Mucosa of gallbladder (tissue), 1 donor: ENCODE measurements at regions not wholly inside any gene's neighbourhood (a gene's known extent, or its start where the extent isn't known, plus 50 kb on each side); places are given as distances from the start of the nearest gene placed in this dataset.

ENCODE experiments used
- DNase-seq: peaks from one replicate; pipeline ENCODE4 v3.0.0-alpha.2; 2020; ENCODE audit warnings: low spot score
- donor health status: DM: no; HTN: no; CAD: no.

GRCh38 chr1:177789956-177790355 is 179.9 kb downstream of the SEC16B start:
- DNase-seq: no peak

DNA sequence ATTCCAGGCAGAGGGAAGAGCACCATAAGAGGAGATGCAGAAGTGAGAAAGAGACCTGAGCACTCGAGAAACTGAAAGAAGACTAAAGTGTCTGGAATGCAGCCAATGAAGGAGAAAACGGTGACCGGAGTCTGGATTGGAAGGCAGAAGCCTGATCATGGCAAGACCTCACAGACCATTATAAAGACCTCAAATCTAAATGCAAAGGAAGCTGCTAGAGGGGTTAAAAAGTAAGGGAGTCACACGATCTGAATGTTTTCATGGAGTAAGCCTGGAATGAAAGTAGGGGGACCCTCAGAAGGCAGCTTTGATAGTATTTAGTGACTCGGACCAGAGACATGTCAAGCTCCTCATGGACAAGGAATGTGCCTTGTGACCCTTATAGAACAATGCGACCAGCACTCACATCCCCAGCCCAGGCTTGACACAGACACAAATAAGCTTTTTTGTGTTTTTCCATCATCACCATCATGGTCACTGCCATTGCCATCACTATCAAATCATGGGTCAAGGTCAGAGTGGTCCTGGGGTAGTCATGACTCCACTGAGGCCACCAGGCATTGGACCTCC is 183.6 kb downstream of the SEC16B start:
- DNase-seq: no peak

GRCh38 chr1:177784936-177785335 is 184.9 kb downstream of the SEC16B start:
- no peak for DNase-seq

DNA sequence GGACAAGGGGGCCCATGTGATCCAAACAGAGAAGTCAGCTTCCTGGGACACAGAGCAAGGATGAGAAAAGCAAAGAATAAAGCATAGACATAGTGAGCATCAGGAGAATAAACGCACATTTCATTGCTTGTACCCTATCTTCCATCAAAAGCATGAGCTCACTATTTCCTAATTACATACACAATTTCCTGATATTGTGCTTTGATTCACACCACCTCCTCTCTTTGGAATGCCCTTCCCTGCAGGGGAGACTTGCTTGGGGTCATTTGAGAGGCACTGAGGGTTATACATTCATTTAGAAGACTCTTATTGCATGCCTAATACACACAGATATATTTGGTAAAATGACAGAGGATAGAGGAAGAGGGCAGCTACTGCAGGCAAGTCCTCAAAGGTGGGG is 185.4 kb downstream of the SEC16B start:
- DNase-seq: no peak

DNA sequence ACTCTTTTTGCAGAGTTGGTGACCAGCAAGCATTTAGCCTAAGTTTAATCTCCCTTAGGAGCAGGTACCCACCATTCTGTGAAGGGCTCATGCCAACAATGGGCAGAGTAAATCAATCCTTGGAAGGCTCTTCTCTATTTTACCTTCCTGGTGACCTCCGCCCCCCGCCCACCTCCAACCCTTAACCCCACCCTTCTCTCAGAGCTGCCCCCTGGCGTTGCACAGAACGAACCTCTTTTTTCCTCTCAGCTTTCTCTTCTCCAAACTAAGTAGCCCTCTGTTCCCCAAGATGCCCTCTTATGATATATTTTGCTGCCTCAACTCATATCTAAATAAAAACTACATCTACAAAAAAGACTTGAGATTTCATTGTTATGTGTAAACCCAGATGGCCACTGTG is 186.8 kb downstream of the SEC16B start:
- no peak for DNase-seq

GRCh38 chr1:177780096-177780700 is 189.7 kb downstream of the SEC16B start:
- no peak for DNase-seq

- no peak for DNase-seq
Measured at GRCh38 chr1:177779166-177779965, 190.5 kb downstream of the SEC16B start.

- no peak for DNase-seq
Measured at GRCh38 chr1:177775924-177776323, 193.9 kb downstream of the SEC16B start.

DNA sequence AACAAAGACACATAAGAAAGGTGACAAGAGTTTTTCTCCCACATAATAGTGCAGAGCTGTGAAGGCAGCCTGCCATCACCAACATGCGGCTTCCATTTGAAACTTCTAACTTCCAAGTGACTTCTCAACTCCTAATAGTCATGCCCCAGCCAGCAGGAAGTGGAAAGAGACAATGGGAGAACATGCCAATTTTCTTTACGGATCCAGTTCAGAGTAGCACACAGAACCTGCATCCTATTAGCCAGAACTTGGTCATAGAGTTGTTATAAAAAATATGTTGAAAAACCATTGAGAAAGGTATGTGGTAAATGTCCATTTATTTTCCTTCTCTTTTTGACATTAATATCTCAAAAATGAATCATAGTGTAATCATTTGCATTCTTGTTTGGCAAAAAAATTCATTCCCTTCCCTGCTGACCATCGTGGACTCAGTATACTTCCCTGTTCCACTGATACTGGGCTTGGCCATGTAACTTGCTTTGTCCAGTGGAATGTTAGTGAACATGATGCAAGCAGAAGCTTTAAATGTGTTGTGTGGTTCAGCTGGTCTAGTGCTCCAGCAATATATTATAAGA is 197.4 kb downstream of the SEC16B start:
- DNase-seq: no peak

DNA sequence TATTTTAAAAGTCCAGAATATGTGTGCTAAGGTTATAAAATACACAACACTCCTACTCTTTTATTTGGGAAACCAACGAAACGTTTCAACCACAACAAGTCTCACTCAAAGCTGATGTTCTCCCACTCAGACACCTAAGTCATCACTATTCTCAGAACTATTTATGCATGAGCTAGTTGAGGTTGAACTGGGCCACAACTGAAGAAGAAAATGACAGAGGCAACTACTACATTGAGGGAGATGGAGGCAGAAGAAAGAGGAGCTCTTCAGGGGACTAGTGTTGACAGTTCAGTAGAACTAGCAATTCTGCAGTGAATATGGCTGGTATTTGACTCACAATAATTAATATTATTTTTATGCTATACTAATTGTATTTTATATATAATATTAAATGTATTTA is 198.2 kb downstream of the SEC16B start:
- no peak for DNase-seq

GRCh38 chr1:177770096-177770495 is 199.8 kb downstream of the SEC16B start:
- no peak for DNase-seq

- no peak for DNase-seq
Measured at GRCh38 chr1:177755851-177756560, 213.9 kb downstream of the SEC16B start.

- no peak for DNase-seq
Measured at GRCh38 chr1:177754603-177755002, 215.3 kb downstream of the SEC16B start.

- no peak for DNase-seq
Measured at GRCh38 chr1:177753655-177754054, 216.2 kb downstream of the SEC16B start.

DNA sequence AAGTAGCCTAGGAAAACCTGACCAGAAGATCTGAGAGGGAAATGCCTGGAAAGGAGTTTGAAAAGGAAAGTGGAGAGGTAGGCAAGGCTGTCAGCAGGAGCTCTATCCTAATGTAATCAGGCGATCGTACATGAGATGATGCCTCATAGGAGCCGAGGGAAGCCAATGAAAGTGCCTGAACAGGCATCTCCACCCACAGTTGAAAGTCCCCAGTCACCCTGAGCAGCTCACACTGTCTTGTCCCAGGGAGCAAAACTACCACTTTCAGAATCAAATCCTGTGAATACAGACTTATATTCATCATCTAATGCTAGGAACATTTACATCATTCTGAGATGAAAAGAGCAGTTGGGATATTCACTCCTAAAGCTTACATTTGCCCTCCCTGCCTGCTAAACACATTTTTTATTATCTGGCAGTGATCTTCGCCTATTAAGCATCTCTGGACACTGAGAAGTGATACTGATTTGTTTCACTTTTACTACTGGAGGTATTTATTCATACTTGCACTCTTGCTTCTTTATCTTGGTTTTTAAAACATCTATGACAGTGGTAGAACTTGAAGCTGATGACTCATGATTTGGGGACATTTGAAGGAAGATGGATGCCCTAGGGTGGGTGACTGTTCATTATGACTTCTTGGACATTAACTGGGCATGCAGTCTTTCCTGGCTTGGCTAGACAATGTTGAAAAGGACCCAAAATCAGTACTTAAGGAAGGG is 221.6 kb downstream of the SEC16B start:
- no peak for DNase-seq

GRCh38 chr1:177746155-177746554 is 223.7 kb downstream of the SEC16B start:
- no peak for DNase-seq

GRCh38 chr1:177744906-177745305 is 225.0 kb downstream of the SEC16B start:
- no peak for DNase-seq

DNA sequence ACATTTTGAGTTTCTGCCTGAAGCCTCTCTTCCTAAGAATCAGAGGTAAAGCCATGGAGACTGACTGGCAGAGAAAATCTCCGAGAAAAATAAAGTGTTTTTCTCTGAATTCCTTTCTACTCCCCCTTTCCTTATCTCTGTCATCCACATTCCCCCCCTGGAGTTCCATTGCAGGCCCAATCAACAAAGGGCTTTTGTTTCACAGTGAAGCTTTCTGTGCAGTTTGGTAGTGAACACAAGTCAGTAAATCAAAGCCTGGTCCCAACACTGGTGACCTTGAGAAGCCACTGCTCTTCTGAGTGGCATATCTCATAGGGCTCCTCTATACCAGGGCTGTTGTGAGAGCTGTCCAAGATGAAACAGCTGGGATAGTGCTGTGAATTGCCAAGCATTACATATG is 228.4 kb downstream of the SEC16B start:
- DNase-seq: no peak

GRCh38 chr1:177739780-177740179 is 230.1 kb downstream of the SEC16B start:
- no peak for DNase-seq

- no peak for DNase-seq
Measured at GRCh38 chr1:177737456-177737855, 232.4 kb downstream of the SEC16B start.

DNA sequence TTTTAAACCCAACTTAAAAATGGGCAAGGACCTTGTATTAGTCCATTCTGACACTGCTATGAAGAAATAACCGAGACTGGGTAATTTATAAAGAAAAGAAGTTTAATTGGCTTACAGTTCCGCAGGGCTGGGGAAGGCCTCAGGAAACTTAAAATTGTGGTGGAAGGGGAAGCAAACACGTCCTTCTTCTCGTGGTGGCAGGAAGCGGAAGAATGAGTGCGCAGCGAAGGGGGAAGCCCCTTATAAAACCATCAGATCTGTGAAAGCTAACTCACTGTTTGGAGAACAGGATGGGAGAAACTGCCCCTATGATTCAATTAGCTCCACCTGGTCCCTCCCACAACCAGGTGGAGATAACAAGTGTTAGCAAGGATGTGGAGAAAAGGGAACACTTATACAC is 237.7 kb downstream of the SEC16B start:
- no peak for DNase-seq

GRCh38 chr1:177729646-177730045 is 240.2 kb downstream of the SEC16B start:
- no peak for DNase-seq
